ENCODE measurements at regions not wholly inside any gene's neighbourhood (a gene's known extent, or its start where the extent isn't known, plus 50 kb on each side); places are given as distances from the start of the nearest gene placed in this dataset.

GRCh38 chr15:94028121-94028520 lies 203.2 kb upstream of the MCTP2 start:
- DNase-seq: no peak
- TF ChIP-seq GATA1 (IDR thresholded peaks at IDR 0.05; ENCODE audit: low read depth, low read length) (no peak), POLR2A (IDR thresholded peaks at IDR 0.05; ENCODE audit: low read length) (no peak)

DNA sequence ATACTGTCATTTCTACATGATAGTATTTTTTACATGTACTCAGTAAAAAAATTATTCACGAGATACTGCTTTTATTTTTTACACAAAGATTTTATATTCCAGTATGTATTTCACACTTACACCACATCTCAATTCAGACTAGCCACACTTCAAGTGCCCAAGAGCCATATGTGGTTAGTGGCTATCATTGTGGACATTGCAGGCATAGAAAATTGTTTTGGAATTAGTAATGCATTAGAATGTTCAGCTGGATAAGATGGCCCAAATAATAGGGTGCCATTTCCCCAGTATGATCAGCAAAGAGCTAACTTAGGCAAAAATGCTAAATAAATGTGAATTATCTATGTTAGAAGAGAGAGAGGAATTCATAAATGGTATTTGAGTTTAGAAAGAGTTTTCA lies 203.8 kb upstream of the MCTP2 start:
- TF ChIP-seq POLR2A (IDR thresholded peaks at IDR 0.05; ENCODE audit: low read length): no peak
- no peak for TF ChIP-seq GATA1 (IDR thresholded peaks at IDR 0.05; ENCODE audit: low read depth, low read length)
- DNase-seq: no peak

- DNase-seq: no peak
- no peak for TF ChIP-seq POLR2A (IDR thresholded peaks at IDR 0.05; ENCODE audit: low read length)
- no peak for TF ChIP-seq GATA1 (IDR thresholded peaks at IDR 0.05; ENCODE audit: low read depth, low read length)
Measured at GRCh38 chr15:94026458-94027304, 204.7 kb upstream of the MCTP2 start.

- TF ChIP-seq GATA1 (IDR thresholded peaks at IDR 0.05; ENCODE audit: low read depth, low read length) (no peak), POLR2A (IDR thresholded peaks at IDR 0.05; ENCODE audit: low read length) (no peak)
- no peak for DNase-seq
Measured at GRCh38 chr15:94023531-94023930, 207.8 kb upstream of the MCTP2 start.

- TF ChIP-seq POLR2A (IDR thresholded peaks at IDR 0.05; ENCODE audit: low read length) (no peak), GATA1 (IDR thresholded peaks at IDR 0.05; ENCODE audit: low read depth, low read length) (no peak)
- no peak for DNase-seq
Measured at GRCh38 chr15:94021621-94022320, 209.6 kb upstream of the MCTP2 start.

DNA sequence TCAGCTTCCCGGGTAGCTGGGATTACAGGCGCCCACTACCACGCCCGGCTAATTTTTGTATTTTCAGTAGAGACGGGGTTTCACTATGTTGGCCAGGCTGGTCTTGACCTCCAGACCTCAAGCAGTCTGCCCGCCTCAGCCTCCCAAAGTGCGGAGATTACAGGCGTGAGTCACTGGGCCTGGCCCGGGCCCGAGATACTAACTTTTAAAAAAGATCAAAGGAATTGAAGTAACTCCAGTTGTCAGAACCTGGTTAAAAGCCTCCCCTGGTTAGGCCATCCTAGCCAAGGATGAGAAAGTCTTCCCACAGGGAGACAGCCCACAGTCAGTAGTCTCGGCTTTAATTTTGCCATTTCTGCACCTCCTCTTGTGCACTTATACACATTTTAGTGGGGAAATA lies 212.3 kb upstream of the MCTP2 start:
- no peak for TF ChIP-seq GATA1 (IDR thresholded peaks at IDR 0.05; ENCODE audit: low read depth, low read length)
- no peak for TF ChIP-seq POLR2A (IDR thresholded peaks at IDR 0.05; ENCODE audit: low read length)
- no peak for DNase-seq

- DNase-seq: no peak
- TF ChIP-seq GATA1 (IDR thresholded peaks at IDR 0.05; ENCODE audit: low read depth, low read length) (no peak), POLR2A (IDR thresholded peaks at IDR 0.05; ENCODE audit: low read length) (no peak)
Measured at GRCh38 chr15:94015324-94015723, 216.0 kb upstream of the MCTP2 start.

GRCh38 chr15:94008104-94009074 lies 223.0 kb upstream of the MCTP2 start:
- TF ChIP-seq POLR2A (IDR thresholded peaks at IDR 0.05; ENCODE audit: low read length) (no peak), GATA1 (IDR thresholded peaks at IDR 0.05; ENCODE audit: low read depth, low read length) (no peak)
- DNase-seq: no peak

DNA sequence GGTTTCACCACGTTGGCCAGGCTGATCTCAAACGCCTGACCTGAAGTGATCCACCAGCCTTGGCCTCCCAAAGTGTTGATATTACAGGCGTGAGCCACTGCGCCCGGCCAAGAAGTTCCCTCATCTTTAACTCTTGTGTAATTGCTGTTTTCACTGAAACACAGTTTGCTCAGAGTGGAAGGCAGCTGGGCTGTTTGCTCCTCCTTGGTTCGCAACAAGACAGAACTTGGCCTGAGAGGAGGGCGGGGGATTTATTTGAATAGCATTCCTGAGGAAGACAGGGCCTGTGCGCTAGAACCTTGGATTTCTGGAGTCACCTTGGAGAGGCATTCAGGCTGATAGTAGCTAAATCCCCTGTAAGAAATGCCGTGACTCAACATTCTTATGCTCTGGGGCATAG lies 226.7 kb upstream of the MCTP2 start:
- no peak for DNase-seq
- TF ChIP-seq GATA1 (IDR thresholded peaks at IDR 0.05; ENCODE audit: low read depth, low read length) (no peak), POLR2A (IDR thresholded peaks at IDR 0.05; ENCODE audit: low read length) (no peak)

DNA sequence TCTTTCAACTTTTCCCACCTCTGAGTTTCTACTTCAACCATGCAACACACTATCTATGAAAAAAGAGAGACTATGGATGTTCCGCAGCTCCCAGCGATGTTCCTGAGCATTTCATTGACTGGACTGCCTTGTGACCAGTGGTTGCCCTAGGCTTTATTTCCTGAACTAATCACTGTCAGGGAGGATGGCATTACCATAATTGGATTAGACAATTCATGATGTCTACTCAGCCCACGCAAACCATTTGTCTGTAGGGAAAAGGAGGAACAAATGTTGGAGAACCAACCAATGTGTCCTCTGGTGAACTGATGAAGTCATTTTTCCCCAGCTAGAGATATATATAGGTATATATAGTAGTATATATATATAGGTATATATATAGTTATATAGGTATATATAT lies 229.3 kb upstream of the MCTP2 start:
- DNase-seq: no peak
- TF ChIP-seq GATA1 (IDR thresholded peaks at IDR 0.05; ENCODE audit: low read depth, low read length) (no peak), POLR2A (IDR thresholded peaks at IDR 0.05; ENCODE audit: low read length) (no peak)

DNA sequence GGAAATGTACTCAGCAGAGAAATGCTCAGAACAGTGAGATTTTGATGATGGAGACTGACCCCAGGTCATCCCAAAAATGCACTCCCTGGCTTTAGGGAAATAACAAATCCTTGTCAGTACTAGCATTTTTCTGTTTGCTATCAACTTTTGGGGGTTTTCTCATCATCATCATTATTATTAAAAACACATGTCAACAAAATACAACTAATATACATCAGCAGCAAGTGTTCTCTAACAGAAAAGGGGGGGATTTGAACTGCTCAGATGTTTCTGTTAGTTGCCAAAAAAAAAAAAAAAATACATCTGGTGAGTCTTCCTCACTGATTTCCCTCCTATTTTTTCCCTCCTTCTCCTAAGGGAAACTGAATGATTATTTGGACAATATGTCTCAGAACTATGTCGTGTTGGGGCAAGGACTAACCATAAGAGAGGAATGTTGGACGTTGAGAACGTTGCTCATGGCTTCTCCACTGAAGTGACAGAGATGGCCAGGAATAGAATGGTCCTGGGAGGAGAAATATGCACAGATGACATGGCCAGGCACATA lies 230.0 kb upstream of the MCTP2 start:
- DNase-seq: no peak
- TF ChIP-seq GATA1 (IDR thresholded peaks at IDR 0.05; ENCODE audit: low read depth, low read length): no peak
- TF ChIP-seq POLR2A (IDR thresholded peaks at IDR 0.05; ENCODE audit: low read length): no peak

- DNase-seq: no peak
- TF ChIP-seq POLR2A (IDR thresholded peaks at IDR 0.05; ENCODE audit: low read length) (no peak), GATA1 (IDR thresholded peaks at IDR 0.05; ENCODE audit: low read depth, low read length) (no peak)
Measured at GRCh38 chr15:94000606-94001005, 230.8 kb upstream of the MCTP2 start.

GRCh38 chr15:93997071-93997658 lies 234.2 kb upstream of the MCTP2 start:
- peak in 1 of 2 experiments; percentile 26 for DNase-seq
- TF ChIP-seq POLR2A (IDR thresholded peaks at IDR 0.05; ENCODE audit: low read length): no peak
- TF ChIP-seq GATA1 (IDR thresholded peaks at IDR 0.05; ENCODE audit: low read depth, low read length): no peak

Data from erythroblast (primary cell).